HG02981 (cell line): ENCODE measurements at regions not wholly inside any gene's neighbourhood (a gene's known extent, or its start where the extent isn't known, plus 50 kb on each side); places are given as distances from the start of the nearest gene placed in this dataset.
"Not testable (repeated sequence)": the region's sequence is repeated elsewhere in the genome, so short reads cannot be mapped to it uniquely, and the experiment has no call there.

ENCODE experiments used
- ATAC-seq: cut with Tn5 transposase; IDR thresholded peaks from one replicate; pipeline ENCODE4 v1.9.1; 2021; ENCODE audit warnings: mild to moderate bottlenecking, moderate library complexity; ENCODE audit not compliant: unreplicated experiment

GRCh38 chr6:155654474-155654873 is 198.8 kb upstream of the NOX3 start:
- ATAC-seq: no peak

GRCh38 chr6:155648301-155648700 is 192.7 kb upstream of the NOX3 start:
- ATAC-seq: no peak

GRCh38 chr6:155647354-155647753 is 191.7 kb upstream of the NOX3 start:
- ATAC-seq: no peak

- no peak for ATAC-seq
Observed at GRCh38 chr6:155646443-155646842, 190.8 kb upstream of the NOX3 start.

GRCh38 chr6:155645325-155645724 is 189.7 kb upstream of the NOX3 start:
- no peak for ATAC-seq

GRCh38 chr6:155641603-155642002 is 186.0 kb upstream of the NOX3 start:
- no peak for ATAC-seq

GRCh38 chr6:155638200-155638599 is 182.6 kb upstream of the NOX3 start:
- no peak for ATAC-seq

- ATAC-seq: no peak
Observed at GRCh38 chr6:155635416-155635815, 179.8 kb upstream of the NOX3 start.

- no peak for ATAC-seq
Observed at GRCh38 chr6:155630085-155630484, 174.4 kb upstream of the NOX3 start.

GRCh38 chr6:155629652-155630051 is 174.0 kb upstream of the NOX3 start:
- no peak for ATAC-seq

- ATAC-seq: no peak
Observed at GRCh38 chr6:155628306-155628705, 172.7 kb upstream of the NOX3 start.

- ATAC-seq: not testable (repeated sequence)
Observed at GRCh38 chr6:155627722-155628212, 172.1 kb upstream of the NOX3 start.

- no peak for ATAC-seq
Observed at GRCh38 chr6:155623450-155624178, 168.0 kb upstream of the NOX3 start.

- no peak for ATAC-seq
Observed at GRCh38 chr6:155614606-155615005, 159.0 kb upstream of the NOX3 start.

GRCh38 chr6:155611742-155612141 is 156.1 kb upstream of the NOX3 start:
- ATAC-seq: no peak

- no peak for ATAC-seq
Observed at GRCh38 chr6:155604991-155605390, 149.4 kb upstream of the NOX3 start.

- ATAC-seq: no peak
Observed at GRCh38 chr6:155599561-155599960, 143.9 kb upstream of the NOX3 start.

- no peak for ATAC-seq
Observed at GRCh38 chr6:155599160-155599559, 143.5 kb upstream of the NOX3 start.

GRCh38 chr6:155595284-155595683 is 139.6 kb upstream of the NOX3 start:
- ATAC-seq: no peak

GRCh38 chr6:155591741-155592140 is 136.1 kb upstream of the NOX3 start:
- no peak for ATAC-seq

GRCh38 chr6:155589190-155589589 is 133.6 kb upstream of the NOX3 start:
- no peak for ATAC-seq

- ATAC-seq: no peak
Observed at GRCh38 chr6:155587817-155588216, 132.2 kb upstream of the NOX3 start.

GRCh38 chr6:155586090-155586489 is 130.5 kb upstream of the NOX3 start:
- no peak for ATAC-seq
